ENCODE measurements at regions not wholly inside any gene's neighbourhood (a gene's known extent, or its start where the extent isn't known, plus 50 kb on each side); places are given as distances from the start of the nearest gene placed in this dataset.

- no peak for DNase-seq
Observed at GRCh38 chr11:106463796-106464201, 386.3 kb downstream of the AASDHPPT start.

DNA sequence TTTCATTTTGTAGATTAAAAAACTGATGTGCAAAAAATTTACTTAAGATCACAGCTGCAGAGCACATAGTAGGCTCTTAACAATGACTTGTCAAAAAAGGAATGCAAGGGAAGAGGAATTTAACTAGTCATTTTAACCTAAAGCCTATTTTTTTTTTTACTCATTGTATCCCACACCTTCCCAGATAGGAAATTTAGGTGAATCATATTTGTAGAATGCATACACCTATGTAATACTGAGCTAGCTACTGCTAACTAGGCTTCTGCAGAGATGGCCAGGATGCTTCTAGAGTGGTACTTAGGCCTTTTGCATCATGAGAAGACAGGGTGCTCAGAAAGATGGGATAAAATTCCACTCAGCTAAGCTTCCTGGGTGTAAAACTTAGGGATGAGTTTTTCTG lies 387.3 kb downstream of the AASDHPPT start:
- DNase-seq: no peak

GRCh38 chr11:106466521-106467080 lies 389.1 kb downstream of the AASDHPPT start:
- peak in 2 of 3 experiments; percentile 61 to 83 for DNase-seq

GRCh38 chr11:106467501-106467900 lies 390.0 kb downstream of the AASDHPPT start:
- DNase-seq: no peak

- DNase-seq: no peak
Observed at GRCh38 chr11:106468086-106468485, 390.6 kb downstream of the AASDHPPT start.

GRCh38 chr11:106468531-106468930 lies 391.1 kb downstream of the AASDHPPT start:
- DNase-seq: no peak

- DNase-seq: no peak
Observed at GRCh38 chr11:106470230-106470629, 392.8 kb downstream of the AASDHPPT start.

GRCh38 chr11:106471276-106471675 lies 393.8 kb downstream of the AASDHPPT start:
- DNase-seq: no peak

DNA sequence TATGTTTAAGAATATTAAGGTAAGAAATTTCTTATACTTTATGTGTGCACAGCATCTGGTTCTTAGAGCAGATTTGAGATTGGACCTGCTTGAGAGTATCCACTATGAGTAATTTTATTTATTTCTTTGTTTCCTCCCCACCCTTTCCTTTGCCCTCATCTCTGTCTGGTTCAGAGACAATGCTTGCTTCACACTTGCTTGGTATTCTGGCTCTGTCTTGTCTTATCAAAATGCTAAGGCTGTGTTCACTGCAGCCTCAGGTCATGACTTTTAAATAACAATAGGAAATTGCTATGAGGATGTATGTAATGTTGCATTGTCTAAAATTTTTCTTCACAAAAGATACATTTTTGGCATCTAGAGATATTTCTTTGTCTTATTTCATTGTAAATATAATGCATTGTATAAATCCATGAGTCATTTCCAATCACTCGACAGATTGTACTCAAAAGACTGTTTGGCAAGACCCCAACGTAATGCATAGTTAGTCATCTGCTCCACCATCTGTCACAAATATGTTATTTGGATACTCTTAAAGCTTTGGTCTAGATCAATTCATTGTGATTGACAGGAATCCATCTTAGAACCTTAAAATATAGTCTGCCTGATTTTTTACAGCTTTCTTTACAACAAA lies 395.7 kb downstream of the AASDHPPT start:
- no peak for DNase-seq

GRCh38 chr11:106474274-106474673 lies 396.8 kb downstream of the AASDHPPT start:
- no peak for DNase-seq

- DNase-seq: no peak
Observed at GRCh38 chr11:106475181-106475580, 397.7 kb downstream of the AASDHPPT start.

GRCh38 chr11:106477776-106478175 lies 400.3 kb downstream of the AASDHPPT start:
- DNase-seq: no peak

DNA sequence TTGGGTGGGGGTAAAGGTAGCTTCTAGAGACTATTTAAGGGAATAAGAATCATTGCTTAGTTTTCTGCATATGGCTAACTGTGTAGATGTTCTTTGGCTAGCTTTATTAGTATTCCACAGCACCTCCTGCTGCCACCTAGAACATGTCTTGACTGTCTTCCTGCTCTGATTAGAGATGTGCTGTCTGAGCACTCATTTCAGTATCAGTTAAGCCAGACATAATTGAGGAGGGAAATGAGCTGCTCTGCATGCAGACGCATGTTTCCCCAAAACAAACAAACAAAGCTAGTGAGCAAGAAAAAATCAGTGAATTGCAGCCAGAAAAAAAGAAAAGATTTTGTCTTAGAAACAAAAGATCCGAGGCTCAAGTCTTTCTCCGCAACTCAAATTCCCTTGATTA lies 402.2 kb downstream of the AASDHPPT start:
- no peak for DNase-seq

- no peak for DNase-seq
Observed at GRCh38 chr11:106480581-106481190, 403.2 kb downstream of the AASDHPPT start.

DNA sequence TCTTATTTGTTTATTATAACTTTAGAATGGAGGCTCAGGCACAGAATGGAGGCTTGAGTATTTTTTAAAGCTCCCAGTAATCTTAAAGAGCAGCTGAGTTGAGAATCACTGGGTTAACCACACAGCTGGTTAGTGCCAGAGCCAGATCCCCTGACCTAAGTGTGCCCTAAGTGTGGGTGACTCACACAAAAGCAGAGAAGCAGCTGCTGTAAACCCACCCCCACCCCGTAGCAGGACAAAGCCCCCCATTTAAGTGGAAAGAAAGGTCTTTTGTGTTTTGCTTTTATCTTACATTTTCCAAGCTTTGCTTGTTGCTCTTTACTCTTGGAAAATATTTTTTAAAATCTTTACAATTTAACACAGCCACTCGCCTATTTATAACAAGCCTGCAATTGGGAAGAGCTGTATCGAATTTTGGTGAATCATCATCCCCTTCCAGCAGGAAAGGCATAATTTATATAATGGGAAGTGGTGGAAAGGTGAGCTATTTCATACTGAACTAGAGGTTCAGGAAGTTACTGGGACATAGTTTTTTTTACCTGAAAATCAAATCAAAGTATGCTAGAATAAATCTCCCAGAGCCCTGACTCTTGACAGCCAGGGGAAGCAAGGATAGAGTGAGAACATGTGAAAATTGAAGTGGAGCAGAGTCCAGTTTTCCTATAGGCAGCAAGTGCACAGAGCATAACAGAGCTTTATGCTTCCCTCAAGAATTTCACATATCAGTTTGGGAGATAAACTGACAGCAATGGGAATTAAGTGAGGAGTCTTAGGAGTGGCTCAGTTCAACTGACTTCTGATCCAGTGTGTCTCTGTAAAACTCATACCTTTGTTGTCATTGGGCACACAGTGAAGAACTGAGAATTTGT lies 405.7 kb downstream of the AASDHPPT start:
- no peak for DNase-seq

DNA sequence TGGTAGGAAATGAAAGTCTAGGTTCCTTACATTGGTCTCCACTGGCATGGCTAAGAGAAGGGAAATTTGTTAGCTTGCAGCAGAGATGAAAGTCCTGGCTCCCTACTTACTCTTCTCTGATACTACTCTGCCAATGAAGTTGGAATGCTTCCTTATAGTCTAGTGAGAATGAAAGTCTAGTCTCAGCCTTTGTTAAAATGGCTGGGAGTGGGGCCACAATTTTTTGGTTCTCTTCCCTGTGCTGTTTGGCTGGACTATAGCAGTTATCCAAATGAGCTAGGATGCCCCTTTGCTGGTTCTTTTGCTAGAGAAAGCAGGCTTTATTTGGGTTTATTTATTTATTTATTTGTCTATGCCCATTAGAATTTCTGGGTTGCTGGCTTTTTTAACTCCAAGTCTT lies 414.3 kb downstream of the AASDHPPT start:
- no peak for DNase-seq

GRCh38 chr11:106493751-106494150 lies 416.3 kb downstream of the AASDHPPT start:
- DNase-seq: no peak

- no peak for DNase-seq
Observed at GRCh38 chr11:106495046-106495445, 417.6 kb downstream of the AASDHPPT start.

DNA sequence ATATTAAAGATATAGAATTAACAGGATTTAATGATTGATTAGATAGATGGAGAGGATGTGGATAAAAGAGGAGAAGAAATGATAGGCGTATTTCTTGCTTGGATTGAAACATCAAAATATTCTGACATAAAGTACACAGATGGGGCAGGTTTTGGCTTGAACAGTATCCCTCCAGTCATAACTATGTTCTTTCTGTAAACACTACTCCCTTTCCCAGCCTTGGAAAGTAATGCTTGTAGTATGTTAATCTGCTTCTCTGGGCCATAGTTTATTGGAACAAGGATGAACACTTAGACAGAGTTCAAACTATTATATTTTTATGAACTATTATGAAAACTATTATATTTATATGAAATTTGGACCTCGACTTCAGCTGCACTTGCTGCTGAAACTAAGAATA lies 419.2 kb downstream of the AASDHPPT start:
- no peak for DNase-seq

DNA sequence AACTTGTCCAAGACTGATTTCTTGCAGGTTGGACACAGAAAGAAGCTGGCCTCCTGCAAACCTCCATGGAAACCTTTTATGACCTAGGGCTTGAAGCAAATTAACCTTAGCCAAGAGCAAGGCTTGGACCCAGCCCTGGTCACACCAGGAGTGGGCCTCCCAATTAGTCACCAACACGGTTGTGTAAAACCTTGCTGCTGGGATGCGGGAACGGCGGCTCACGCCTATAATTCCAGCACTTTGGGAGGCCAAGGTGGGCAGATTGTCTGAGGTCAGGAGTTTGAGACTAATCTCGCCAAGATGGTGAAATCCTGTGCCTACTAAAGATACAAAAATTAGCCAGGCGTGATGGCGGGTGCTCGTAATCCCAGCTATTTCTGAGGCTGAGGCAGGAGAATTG lies 419.9 kb downstream of the AASDHPPT start:
- DNase-seq: no peak

- peak in 1 of 3 experiments; percentile 12 for DNase-seq
Observed at GRCh38 chr11:106497822-106498221, 420.4 kb downstream of the AASDHPPT start.

GRCh38 chr11:106503901-106504300 lies 426.4 kb downstream of the AASDHPPT start:
- peak in 1 of 3 experiments; percentile 12 for DNase-seq

GRCh38 chr11:106507645-106508306 lies 430.3 kb downstream of the AASDHPPT start:
- DNase-seq: no peak

Measured in NCI-H1417 (cell line).